SH-SY5Y (cell line): ENCODE measurements at regions not wholly inside any gene's neighbourhood (a gene's known extent, or its start where the extent isn't known, plus 50 kb on each side); places are given as distances from the start of the nearest gene placed in this dataset.

ENCODE experiments used
- GATA2 ChIP-seq: IDR thresholded peaks from 2 replicates; pipeline ENCODE4 v1.6.1; 2011; ENCODE audit warnings: mild to moderate bottlenecking, low read depth, low read length
- GATA3 ChIP-seq: IDR thresholded peaks from 2 replicates; pipeline ENCODE4 v1.6.1; 2011; ENCODE audit warnings: low read depth, mild to moderate bottlenecking, low read length, moderate library complexity

- no peak for TF ChIP-seq GATA2
- no peak for TF ChIP-seq GATA3
Measured at GRCh38 chr5:101440173-101440572, 537.1 kb upstream of the ST8SIA4 start.
